ENCODE measurements at regions not wholly inside any gene's neighbourhood (a gene's known extent, or its start where the extent isn't known, plus 50 kb on each side); places are given as distances from the start of the nearest gene placed in this dataset.

DNA sequence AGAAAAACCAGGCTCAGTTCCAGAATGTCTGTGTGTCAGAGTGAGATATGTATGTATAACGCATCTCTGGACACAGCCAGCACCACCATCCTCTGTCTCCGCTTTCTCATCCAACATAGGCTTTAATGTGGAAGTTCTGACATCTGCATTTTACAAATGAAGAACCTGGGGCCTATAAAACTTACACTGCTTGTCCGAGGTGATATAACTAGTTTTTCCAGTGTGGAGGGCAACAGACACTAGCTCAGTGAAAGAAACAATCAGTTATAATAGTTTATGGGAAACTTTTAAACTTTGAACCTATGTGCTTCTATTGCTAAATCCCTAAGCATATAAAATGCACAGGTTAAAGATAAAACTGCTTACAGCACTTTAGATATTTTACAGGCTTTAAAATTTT is 208.7 kb downstream of the CRPPA start:
- Mint-ChIP-seq H3K4me3 (no peak overlapping the region), H3K36me3 (ENCODE audit: low read depth) (0 out of 3 replicates have a peak, but pooled peaks cover 3% of the 10 kb centered on the region), H3K9me3 (peaks cover 3% of the 10 kb centered on the region; the same call in 1 of the 3 replicates), H3K27ac (no peak overlapping the region), H3K4me1 (peaks cover 11% of the 10 kb centered on the region), H3K27me3 (ENCODE audit: insufficient read depth, low read depth, poor library complexity) (no peaks in the 10 kb centered on the region)
- H3K79me2 ChIP-seq (replicated peaks; ENCODE audit: insufficient read depth) = no peaks in the 10 kb centered on the region
- H3K4me3 ChIP-seq = no peak overlapping the region
- no peaks in the 10 kb centered on the region for H3K36me3 ChIP-seq (ENCODE audit: insufficient read depth)
- TF ChIP-seq EZH2phosphoT487 (IDR thresholded peaks at IDR 0.05; ENCODE audit: unreplicated experiment) = no peak
- TF ChIP-seq, protein P1, sequence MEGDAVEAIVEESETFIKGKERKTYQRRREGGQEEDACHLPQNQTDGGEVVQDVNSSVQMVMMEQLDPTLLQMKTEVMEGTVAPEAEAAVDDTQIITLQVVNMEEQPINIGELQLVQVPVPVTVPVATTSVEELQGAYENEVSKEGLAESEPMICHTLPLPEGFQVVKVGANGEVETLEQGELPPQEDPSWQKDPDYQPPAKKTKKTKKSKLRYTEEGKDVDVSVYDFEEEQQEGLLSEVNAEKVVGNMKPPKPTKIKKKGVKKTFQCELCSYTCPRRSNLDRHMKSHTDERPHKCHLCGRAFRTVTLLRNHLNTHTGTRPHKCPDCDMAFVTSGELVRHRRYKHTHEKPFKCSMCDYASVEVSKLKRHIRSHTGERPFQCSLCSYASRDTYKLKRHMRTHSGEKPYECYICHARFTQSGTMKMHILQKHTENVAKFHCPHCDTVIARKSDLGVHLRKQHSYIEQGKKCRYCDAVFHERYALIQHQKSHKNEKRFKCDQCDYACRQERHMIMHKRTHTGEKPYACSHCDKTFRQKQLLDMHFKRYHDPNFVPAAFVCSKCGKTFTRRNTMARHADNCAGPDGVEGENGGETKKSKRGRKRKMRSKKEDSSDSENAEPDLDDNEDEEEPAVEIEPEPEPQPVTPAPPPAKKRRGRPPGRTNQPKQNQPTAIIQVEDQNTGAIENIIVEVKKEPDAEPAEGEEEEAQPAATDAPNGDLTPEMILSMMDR (conservative IDR thresholded peaks at IDR 0.05; ENCODE audit: low read depth in 2 of 2) = no peak
- TF ChIP-seq, protein P2, sequence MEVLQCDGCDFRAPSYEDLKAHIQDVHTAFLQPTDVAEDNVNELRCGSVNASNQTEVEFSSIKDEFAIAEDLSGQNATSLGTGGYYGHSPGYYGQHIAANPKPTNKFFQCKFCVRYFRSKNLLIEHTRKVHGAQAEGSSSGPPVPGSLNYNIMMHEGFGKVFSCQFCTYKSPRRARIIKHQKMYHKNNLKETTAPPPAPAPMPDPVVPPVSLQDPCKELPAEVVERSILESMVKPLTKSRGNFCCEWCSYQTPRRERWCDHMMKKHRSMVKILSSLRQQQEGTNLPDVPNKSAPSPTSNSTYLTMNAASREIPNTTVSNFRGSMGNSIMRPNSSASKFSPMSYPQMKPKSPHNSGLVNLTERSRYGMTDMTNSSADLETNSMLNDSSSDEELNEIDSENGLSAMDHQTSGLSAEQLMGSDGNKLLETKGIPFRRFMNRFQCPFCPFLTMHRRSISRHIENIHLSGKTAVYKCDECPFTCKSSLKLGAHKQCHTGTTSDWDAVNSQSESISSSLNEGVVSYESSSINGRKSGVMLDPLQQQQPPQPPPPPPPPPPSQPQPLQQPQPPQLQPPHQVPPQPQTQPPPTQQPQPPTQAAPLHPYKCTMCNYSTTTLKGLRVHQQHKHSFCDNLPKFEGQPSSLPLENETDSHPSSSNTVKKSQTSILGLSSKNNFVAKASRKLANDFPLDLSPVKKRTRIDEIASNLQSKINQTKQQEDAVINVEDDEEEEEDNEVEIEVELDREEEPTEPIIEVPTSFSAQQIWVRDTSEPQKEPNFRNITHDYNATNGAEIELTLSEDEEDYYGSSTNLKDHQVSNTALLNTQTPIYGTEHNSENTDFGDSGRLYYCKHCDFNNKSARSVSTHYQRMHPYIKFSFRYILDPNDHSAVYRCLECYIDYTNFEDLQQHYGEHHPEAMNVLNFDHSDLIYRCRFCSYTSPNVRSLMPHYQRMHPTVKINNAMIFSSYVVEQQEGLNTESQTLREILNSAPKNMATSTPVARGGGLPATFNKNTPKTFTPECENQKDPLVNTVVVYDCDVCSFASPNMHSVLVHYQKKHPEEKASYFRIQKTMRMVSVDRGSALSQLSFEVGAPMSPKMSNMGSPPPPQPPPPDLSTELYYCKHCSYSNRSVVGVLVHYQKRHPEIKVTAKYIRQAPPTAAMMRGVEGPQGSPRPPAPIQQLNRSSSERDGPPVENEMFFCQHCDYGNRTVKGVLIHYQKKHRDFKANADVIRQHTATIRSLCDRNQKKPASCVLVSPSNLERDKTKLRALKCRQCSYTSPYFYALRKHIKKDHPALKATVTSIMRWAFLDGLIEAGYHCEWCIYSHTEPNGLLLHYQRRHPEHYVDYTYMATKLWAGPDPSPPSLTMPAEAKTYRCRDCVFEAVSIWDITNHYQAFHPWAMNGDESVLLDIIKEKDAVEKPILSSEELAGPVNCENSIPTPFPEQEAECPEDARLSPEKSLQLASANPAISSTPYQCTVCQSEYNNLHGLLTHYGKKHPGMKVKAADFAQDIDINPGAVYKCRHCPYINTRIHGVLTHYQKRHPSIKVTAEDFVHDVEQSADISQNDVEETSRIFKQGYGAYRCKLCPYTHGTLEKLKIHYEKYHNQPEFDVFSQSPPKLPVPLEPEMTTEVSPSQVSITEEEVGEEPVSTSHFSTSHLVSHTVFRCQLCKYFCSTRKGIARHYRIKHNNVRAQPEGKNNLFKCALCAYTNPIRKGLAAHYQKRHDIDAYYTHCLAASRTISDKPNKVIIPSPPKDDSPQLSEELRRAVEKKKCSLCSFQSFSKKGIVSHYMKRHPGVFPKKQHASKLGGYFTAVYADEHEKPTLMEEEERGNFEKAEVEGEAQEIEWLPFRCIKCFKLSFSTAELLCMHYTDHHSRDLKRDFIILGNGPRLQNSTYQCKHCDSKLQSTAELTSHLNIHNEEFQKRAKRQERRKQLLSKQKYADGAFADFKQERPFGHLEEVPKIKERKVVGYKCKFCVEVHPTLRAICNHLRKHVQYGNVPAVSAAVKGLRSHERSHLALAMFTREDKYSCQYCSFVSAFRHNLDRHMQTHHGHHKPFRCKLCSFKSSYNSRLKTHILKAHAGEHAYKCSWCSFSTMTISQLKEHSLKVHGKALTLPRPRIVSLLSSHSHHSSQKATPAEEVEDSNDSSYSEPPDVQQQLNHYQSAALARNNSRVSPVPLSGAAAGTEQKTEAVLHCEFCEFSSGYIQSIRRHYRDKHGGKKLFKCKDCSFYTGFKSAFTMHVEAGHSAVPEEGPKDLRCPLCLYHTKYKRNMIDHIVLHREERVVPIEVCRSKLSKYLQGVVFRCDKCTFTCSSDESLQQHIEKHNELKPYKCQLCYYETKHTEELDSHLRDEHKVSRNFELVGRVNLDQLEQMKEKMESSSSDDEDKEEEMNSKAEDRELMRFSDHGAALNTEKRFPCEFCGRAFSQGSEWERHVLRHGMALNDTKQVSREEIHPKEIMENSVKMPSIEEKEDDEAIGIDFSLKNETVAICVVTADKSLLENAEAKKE (CRISPR knock-in tag; IDR thresholded peaks at IDR 0.05) = no peak
- TF ChIP-seq, protein P3, sequence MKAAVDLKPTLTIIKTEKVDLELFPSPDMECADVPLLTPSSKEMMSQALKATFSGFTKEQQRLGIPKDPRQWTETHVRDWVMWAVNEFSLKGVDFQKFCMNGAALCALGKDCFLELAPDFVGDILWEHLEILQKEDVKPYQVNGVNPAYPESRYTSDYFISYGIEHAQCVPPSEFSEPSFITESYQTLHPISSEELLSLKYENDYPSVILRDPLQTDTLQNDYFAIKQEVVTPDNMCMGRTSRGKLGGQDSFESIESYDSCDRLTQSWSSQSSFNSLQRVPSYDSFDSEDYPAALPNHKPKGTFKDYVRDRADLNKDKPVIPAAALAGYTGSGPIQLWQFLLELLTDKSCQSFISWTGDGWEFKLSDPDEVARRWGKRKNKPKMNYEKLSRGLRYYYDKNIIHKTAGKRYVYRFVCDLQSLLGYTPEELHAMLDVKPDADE (IDR thresholded peaks at IDR 0.05) = no peak
- TF ChIP-seq POLR2AphosphoS5 (IDR thresholded peaks at IDR 0.05; ENCODE audit: low read depth) = no peak
- no peak for TF ChIP-seq CREB1 (CRISPR knock-in tag; IDR thresholded peaks at IDR 0.05; ENCODE audit: low read depth)
- no peak for TF ChIP-seq EZH2 (IDR thresholded peaks at IDR 0.05; ENCODE audit: low read depth, unreplicated experiment)
- no peak for TF ChIP-seq NANOG (IDR thresholded peaks at IDR 0.05; ENCODE audit: borderline replicate concordance)
- TF ChIP-seq JUNB (IDR thresholded peaks at IDR 0.05; ENCODE audit: unreplicated experiment) = no peak
- TF ChIP-seq STAT1 (IDR thresholded peaks at IDR 0.05; ENCODE audit: unreplicated experiment) = no peak
- TF ChIP-seq, protein P4, sequence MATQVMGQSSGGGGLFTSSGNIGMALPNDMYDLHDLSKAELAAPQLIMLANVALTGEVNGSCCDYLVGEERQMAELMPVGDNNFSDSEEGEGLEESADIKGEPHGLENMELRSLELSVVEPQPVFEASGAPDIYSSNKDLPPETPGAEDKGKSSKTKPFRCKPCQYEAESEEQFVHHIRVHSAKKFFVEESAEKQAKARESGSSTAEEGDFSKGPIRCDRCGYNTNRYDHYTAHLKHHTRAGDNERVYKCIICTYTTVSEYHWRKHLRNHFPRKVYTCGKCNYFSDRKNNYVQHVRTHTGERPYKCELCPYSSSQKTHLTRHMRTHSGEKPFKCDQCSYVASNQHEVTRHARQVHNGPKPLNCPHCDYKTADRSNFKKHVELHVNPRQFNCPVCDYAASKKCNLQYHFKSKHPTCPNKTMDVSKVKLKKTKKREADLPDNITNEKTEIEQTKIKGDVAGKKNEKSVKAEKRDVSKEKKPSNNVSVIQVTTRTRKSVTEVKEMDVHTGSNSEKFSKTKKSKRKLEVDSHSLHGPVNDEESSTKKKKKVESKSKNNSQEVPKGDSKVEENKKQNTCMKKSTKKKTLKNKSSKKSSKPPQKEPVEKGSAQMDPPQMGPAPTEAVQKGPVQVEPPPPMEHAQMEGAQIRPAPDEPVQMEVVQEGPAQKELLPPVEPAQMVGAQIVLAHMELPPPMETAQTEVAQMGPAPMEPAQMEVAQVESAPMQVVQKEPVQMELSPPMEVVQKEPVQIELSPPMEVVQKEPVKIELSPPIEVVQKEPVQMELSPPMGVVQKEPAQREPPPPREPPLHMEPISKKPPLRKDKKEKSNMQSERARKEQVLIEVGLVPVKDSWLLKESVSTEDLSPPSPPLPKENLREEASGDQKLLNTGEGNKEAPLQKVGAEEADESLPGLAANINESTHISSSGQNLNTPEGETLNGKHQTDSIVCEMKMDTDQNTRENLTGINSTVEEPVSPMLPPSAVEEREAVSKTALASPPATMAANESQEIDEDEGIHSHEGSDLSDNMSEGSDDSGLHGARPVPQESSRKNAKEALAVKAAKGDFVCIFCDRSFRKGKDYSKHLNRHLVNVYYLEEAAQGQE (IDR thresholded peaks at IDR 0.05; ENCODE audit: unreplicated experiment) = no peak
- no peak for TF ChIP-seq ZNF114 (CRISPR knock-in tag; IDR thresholded peaks at IDR 0.05)
- no peak for TF ChIP-seq ZNF331 (CRISPR knock-in tag; IDR thresholded peaks at IDR 0.05; ENCODE audit: low read depth)
- H3K4me1 ChIP-seq (ENCODE audit: insufficient read depth) = peaks cover 13% of the 10 kb centered on the region
- DNase-seq (ENCODE audit: low spot score) (no peak), ATAC-seq (no peak)
- no peaks in the 10 kb centered on the region for H3F3A ChIP-seq (replicated peaks; ENCODE audit: low read depth)
- H3K27me3 ChIP-seq (ENCODE audit: insufficient read depth) = no peaks in the 10 kb centered on the region
- H2AFZ ChIP-seq = no peak overlapping the region
- no peak overlapping the region for H3K27ac ChIP-seq (ENCODE audit: low read depth)
- H4K20me1 ChIP-seq (replicated peaks; ENCODE audit: insufficient read depth) = no peaks in the 10 kb centered on the region
- H3K4me2 ChIP-seq = no peak overlapping the region
- H3K9me2 ChIP-seq (ENCODE audit: insufficient read depth) = no peaks in the 10 kb centered on the region

Data from GM23338 (cell line).